ENCODE measurements at regions not wholly inside any gene's neighbourhood (a gene's known extent, or its start where the extent isn't known, plus 50 kb on each side); places are given as distances from the start of the nearest gene placed in this dataset.

GRCh38 chr10:3439183-3439582 is 266.6 kb upstream of the PITRM1 start:
- DNase-seq (ENCODE audit: low read depth in 4 of 4, low spot score in 3 of 4) = no peak

- no peak for DNase-seq (ENCODE audit: low read depth in 4 of 4, low spot score in 3 of 4)
Measured at GRCh38 chr10:3438606-3439005, 266.0 kb upstream of the PITRM1 start.

GRCh38 chr10:3435671-3436070 is 263.1 kb upstream of the PITRM1 start:
- no peak for DNase-seq (ENCODE audit: low read depth in 4 of 4, low spot score in 3 of 4)

GRCh38 chr10:3433988-3434387 is 261.4 kb upstream of the PITRM1 start:
- DNase-seq (ENCODE audit: low read depth in 4 of 4, low spot score in 3 of 4) = no peak

- DNase-seq (ENCODE audit: low read depth in 4 of 4, low spot score in 3 of 4) = no peak
Measured at GRCh38 chr10:3433131-3433530, 260.5 kb upstream of the PITRM1 start.

- no peak for DNase-seq (ENCODE audit: low read depth in 4 of 4, low spot score in 3 of 4)
Measured at GRCh38 chr10:3432081-3432825, 259.7 kb upstream of the PITRM1 start.

GRCh38 chr10:3430501-3430900 is 257.9 kb upstream of the PITRM1 start:
- no peak for DNase-seq (ENCODE audit: low read depth in 4 of 4, low spot score in 3 of 4)

- DNase-seq (ENCODE audit: low read depth in 4 of 4, low spot score in 3 of 4) = no peak
Measured at GRCh38 chr10:3429676-3430075, 257.1 kb upstream of the PITRM1 start.

GRCh38 chr10:3428826-3429225 is 256.2 kb upstream of the PITRM1 start:
- DNase-seq (ENCODE audit: low read depth in 4 of 4, low spot score in 3 of 4) = no peak

GRCh38 chr10:3427950-3428354 is 255.4 kb upstream of the PITRM1 start:
- DNase-seq (ENCODE audit: low read depth in 4 of 4, low spot score in 3 of 4) = no peak

GRCh38 chr10:3427347-3427746 is 254.8 kb upstream of the PITRM1 start:
- no peak for DNase-seq (ENCODE audit: low read depth in 4 of 4, low spot score in 3 of 4)

- no peak for DNase-seq (ENCODE audit: low read depth in 4 of 4, low spot score in 3 of 4)
Measured at GRCh38 chr10:3426190-3426845, 253.7 kb upstream of the PITRM1 start.

GRCh38 chr10:3425716-3426115 is 253.1 kb upstream of the PITRM1 start:
- no peak for DNase-seq (ENCODE audit: low read depth in 4 of 4, low spot score in 3 of 4)

- no peak for DNase-seq (ENCODE audit: low read depth in 4 of 4, low spot score in 3 of 4)
Measured at GRCh38 chr10:3425261-3425660, 252.7 kb upstream of the PITRM1 start.

GRCh38 chr10:3424111-3424851 is 251.7 kb upstream of the PITRM1 start:
- no peak for DNase-seq (ENCODE audit: low read depth in 4 of 4, low spot score in 3 of 4)

- DNase-seq (ENCODE audit: low read depth in 4 of 4, low spot score in 3 of 4) = no peak
Measured at GRCh38 chr10:3423384-3423783, 250.8 kb upstream of the PITRM1 start.

GRCh38 chr10:3422282-3422681 is 249.7 kb upstream of the PITRM1 start:
- no peak for DNase-seq (ENCODE audit: low read depth in 4 of 4, low spot score in 3 of 4)

GRCh38 chr10:3421537-3422257 is 249.1 kb upstream of the PITRM1 start:
- DNase-seq (ENCODE audit: low read depth in 4 of 4, low spot score in 3 of 4) = no peak

GRCh38 chr10:3420527-3421469 is 248.2 kb upstream of the PITRM1 start:
- DNase-seq (ENCODE audit: low read depth in 4 of 4, low spot score in 3 of 4) = no peak

All from left renal pelvis (tissue), 4 donors.